ENCODE measurements at regions not wholly inside any gene's neighbourhood (a gene's known extent, or its start where the extent isn't known, plus 50 kb on each side); places are given as distances from the start of the nearest gene placed in this dataset.

DNA sequence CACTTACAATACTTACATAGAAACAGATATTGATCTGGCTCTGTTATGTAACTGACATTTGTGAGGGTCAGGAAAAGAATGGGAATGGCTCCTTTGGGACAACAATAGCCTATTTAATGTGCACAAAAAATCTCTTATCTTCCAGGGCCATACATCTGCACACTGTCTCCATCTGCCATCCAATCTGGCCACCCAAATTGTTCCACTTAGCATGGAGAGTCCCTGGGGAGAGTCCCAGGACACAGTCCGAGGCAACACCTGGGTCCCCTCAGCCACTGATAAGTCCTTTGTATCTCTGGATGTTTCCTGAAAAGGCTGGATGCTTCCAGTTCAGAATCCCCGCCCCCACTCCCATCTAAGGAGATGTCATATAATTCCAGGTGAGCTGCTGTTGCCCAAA is 274.2 kb upstream of the NCKAP5 start:
- ATAC-seq, result no peak
- Histone ChIP-seq H3K4me2 (ENCODE audit: low read length) (no peak overlapping the region), H3K27ac (ENCODE audit: low read depth, low read length) (no peak overlapping the region)

More for the DNA sequence above, 274.2 kb upstream of the NCKAP5 start:
- peaks cover 6% of the 10 kb centered on the region; the same call in 1 of the 2 replicates for H3K27me3 ChIP-seq (ENCODE audit: insufficient read depth, low read length)
- H3K9me3 ChIP-seq (ENCODE audit: control insufficient read depth in 1 of 2, insufficient read depth in 1 of 2, low read depth in 1 of 2, low read length in 2 of 2), result no peaks in the 10 kb centered on the region
- no peaks in the 10 kb centered on the region for H3K4me1 ChIP-seq (ENCODE audit: control insufficient read depth in 1 of 2, insufficient read depth in 2 of 2, low read length in 2 of 2)
- ChIA-PET CTCF (interaction anchor here (1.7 to 2.7 kb wide), 3 partner anchors 282 to 580 kb away, joined by 5 to 29 read pairs (median 7); no protein-coding TSS in a partner anchor), RAD21 (ENCODE audit: low non-redundant PET in 1 of 2, low total read pairs in 2 of 2, uncharacterized antibody in 2 of 2, unreplicated experiment in 2 of 2) (no interaction called here), POLR2A (no interaction called here)
- H3K4me3 ChIP-seq (replicated peaks in 1 of 2; ENCODE audit: low read depth in 1 of 2, low read length in 2 of 2), result no peak overlapping the region
- no peaks in the 10 kb centered on the region for H3K36me3 ChIP-seq (ENCODE audit: control insufficient read depth in 1 of 2, insufficient read depth in 2 of 2, low read length in 2 of 2)
- no peak for DNase-seq (ENCODE audit: low read depth, low spot score)
- no TSS peak for BruUV-seq (replicated peaks)
- TF ChIP-seq EGR1 (IDR thresholded peaks at IDR 0.05; ENCODE audit: low read depth) (no peak), ZFX (IDR thresholded peaks at IDR 0.05) (no peak), ELF1 (IDR thresholded peaks at IDR 0.05; ENCODE audit: borderline replicate concordance, low read depth) (no peak), ZNF274 (IDR thresholded peaks at IDR 0.05; ENCODE audit: low read depth, low read length) (no peak), SRF (IDR thresholded peaks at IDR 0.05; ENCODE audit: low read depth) (no peak), JUND (IDR thresholded peaks at IDR 0.05) (no peak), EZH2phosphoT487 (IDR thresholded peaks at IDR 0.05; ENCODE audit: borderline replicate concordance) (no peak), CEBPB (IDR thresholded peaks at IDR 0.05; ENCODE audit: low read depth) (no peak), SIN3A (IDR thresholded peaks at IDR 0.05; ENCODE audit: low read depth) (no peak), SP1 (IDR thresholded peaks at IDR 0.05; ENCODE audit: low read depth) (no peak), FOSL1 (IDR thresholded peaks at IDR 0.05; ENCODE audit: low read depth) (no peak), POLR2A (IDR thresholded peaks at IDR 0.05; ENCODE audit: borderline replicate concordance, extremely low read depth, insufficient read depth, insufficient read length) (no peak)
- TF ChIP-seq, protein P1, sequence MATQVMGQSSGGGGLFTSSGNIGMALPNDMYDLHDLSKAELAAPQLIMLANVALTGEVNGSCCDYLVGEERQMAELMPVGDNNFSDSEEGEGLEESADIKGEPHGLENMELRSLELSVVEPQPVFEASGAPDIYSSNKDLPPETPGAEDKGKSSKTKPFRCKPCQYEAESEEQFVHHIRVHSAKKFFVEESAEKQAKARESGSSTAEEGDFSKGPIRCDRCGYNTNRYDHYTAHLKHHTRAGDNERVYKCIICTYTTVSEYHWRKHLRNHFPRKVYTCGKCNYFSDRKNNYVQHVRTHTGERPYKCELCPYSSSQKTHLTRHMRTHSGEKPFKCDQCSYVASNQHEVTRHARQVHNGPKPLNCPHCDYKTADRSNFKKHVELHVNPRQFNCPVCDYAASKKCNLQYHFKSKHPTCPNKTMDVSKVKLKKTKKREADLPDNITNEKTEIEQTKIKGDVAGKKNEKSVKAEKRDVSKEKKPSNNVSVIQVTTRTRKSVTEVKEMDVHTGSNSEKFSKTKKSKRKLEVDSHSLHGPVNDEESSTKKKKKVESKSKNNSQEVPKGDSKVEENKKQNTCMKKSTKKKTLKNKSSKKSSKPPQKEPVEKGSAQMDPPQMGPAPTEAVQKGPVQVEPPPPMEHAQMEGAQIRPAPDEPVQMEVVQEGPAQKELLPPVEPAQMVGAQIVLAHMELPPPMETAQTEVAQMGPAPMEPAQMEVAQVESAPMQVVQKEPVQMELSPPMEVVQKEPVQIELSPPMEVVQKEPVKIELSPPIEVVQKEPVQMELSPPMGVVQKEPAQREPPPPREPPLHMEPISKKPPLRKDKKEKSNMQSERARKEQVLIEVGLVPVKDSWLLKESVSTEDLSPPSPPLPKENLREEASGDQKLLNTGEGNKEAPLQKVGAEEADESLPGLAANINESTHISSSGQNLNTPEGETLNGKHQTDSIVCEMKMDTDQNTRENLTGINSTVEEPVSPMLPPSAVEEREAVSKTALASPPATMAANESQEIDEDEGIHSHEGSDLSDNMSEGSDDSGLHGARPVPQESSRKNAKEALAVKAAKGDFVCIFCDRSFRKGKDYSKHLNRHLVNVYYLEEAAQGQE (IDR thresholded peaks at IDR 0.05; ENCODE audit: low read depth), result no peak
- TF ChIP-seq, protein P2, sequence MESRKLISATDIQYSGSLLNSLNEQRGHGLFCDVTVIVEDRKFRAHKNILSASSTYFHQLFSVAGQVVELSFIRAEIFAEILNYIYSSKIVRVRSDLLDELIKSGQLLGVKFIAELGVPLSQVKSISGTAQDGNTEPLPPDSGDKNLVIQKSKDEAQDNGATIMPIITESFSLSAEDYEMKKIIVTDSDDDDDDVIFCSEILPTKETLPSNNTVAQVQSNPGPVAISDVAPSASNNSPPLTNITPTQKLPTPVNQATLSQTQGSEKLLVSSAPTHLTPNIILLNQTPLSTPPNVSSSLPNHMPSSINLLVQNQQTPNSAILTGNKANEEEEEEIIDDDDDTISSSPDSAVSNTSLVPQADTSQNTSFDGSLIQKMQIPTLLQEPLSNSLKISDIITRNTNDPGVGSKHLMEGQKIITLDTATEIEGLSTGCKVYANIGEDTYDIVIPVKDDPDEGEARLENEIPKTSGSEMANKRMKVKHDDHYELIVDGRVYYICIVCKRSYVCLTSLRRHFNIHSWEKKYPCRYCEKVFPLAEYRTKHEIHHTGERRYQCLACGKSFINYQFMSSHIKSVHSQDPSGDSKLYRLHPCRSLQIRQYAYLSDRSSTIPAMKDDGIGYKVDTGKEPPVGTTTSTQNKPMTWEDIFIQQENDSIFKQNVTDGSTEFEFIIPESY (IDR thresholded peaks at IDR 0.05; ENCODE audit: extremely low read depth, insufficient replicate concordance, low read length), result no peak
- TF ChIP-seq, protein P3, sequence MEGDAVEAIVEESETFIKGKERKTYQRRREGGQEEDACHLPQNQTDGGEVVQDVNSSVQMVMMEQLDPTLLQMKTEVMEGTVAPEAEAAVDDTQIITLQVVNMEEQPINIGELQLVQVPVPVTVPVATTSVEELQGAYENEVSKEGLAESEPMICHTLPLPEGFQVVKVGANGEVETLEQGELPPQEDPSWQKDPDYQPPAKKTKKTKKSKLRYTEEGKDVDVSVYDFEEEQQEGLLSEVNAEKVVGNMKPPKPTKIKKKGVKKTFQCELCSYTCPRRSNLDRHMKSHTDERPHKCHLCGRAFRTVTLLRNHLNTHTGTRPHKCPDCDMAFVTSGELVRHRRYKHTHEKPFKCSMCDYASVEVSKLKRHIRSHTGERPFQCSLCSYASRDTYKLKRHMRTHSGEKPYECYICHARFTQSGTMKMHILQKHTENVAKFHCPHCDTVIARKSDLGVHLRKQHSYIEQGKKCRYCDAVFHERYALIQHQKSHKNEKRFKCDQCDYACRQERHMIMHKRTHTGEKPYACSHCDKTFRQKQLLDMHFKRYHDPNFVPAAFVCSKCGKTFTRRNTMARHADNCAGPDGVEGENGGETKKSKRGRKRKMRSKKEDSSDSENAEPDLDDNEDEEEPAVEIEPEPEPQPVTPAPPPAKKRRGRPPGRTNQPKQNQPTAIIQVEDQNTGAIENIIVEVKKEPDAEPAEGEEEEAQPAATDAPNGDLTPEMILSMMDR (IDR thresholded peaks at IDR 0.05 in 2 of 3, conservative IDR thresholded peaks at IDR 0.05 in 1 of 3; ENCODE audit: borderline replicate concordance in 1 of 3, insufficient read depth in 1 of 3, low read depth in 2 of 3, low read length in 2 of 3), result no peak
- H4K20me1 ChIP-seq (ENCODE audit: insufficient read depth), result no peaks in the 10 kb centered on the region
- H3K79me2 ChIP-seq (ENCODE audit: insufficient read depth, low read length), result no peaks in the 10 kb centered on the region
- H3K9ac ChIP-seq (ENCODE audit: low read length), result no peak overlapping the region
- no peak overlapping the region for H2AFZ ChIP-seq (ENCODE audit: low read depth, low read length, poor library complexity, severe bottlenecking)
- intact Hi-C loops (cut with micrococcal nuclease), result loop anchor here (10.0 kb wide), 2 partner anchors 668 to 1168 kb away; partner anchors contain the start of gene LYPD1
- no peaks in the 10 kb centered on the region for H3K9me2 ChIP-seq (ENCODE audit: insufficient read depth)
